WTC11 (cell line): ENCODE measurements at regions not wholly inside any gene's neighbourhood (a gene's known extent, or its start where the extent isn't known, plus 50 kb on each side); places are given as distances from the start of the nearest gene placed in this dataset.

ENCODE experiments used
- ATAC-seq: fragments of 200-7000 bp; cut with Tn5 transposase; 2 replicates; pipeline ENCODE4 v1.10.0; 2021; ENCODE audit warnings: mild to moderate bottlenecking, moderate library complexity
- CTCF ChIA-PET: fragments of 300-600 bp; sonication (Branson Sonifier 250); formaldehyde crosslinking; loops from one replicate; lab custom pipeline; 2021; ENCODE audit warnings: antibody characterized with exemption; lab: Charles Lee
- POLR2A ChIA-PET: fragments of 350-600 bp; sonication (Branson Sonifier 250); formaldehyde crosslinking; loops from one replicate; lab custom pipeline; 2021; ENCODE audit warnings: antibody characterized with exemption; lab: Charles Lee
- DNase-seq: peaks from one replicate; pipeline ENCODE4 v3.0.0; 2021; ENCODE audit warnings: low spot score
- H3K27ac Mint-ChIP-seq: 2 replicates; pipeline ENCODE4 v1.8.0; 2021; ENCODE audit warnings: mixed read lengths
- H3K27me3 Mint-ChIP-seq: 2 replicates; pipeline ENCODE4 v1.8.0; 2021; ENCODE audit warnings: low read depth, mild to moderate bottlenecking, moderate library complexity, mixed read lengths
- H3K36me3 Mint-ChIP-seq: 2 replicates; pipeline ENCODE4 v1.8.0; 2021; ENCODE audit warnings: mixed read lengths
- H3K4me1 Mint-ChIP-seq: 2 replicates; pipeline ENCODE4 v1.8.0; 2022; ENCODE audit warnings: mixed read lengths
- H3K4me3 Mint-ChIP-seq: 2 replicates; pipeline ENCODE4 v1.8.0; 2021; ENCODE audit warnings: mild to moderate bottlenecking, moderate library complexity, mixed read lengths
- H3K9me3 Mint-ChIP-seq: 2 replicates; pipeline ENCODE4 v1.8.0; 2021; ENCODE audit warnings: mixed read lengths
- CREB1 ChIP-seq: sonication (generic); formaldehyde crosslinking; IDR thresholded peaks from 2 replicates; pipeline ENCODE4 v1.8.0; 2023; ENCODE audit warnings: mild to moderate bottlenecking, missing genetic modification reagents
- IRF1 ChIP-seq: sonication (generic); formaldehyde crosslinking; IDR thresholded peaks from 2 replicates; pipeline ENCODE4 v1.8.0; 2023; ENCODE audit warnings: missing genetic modification reagents
- JUN ChIP-seq: sonication (generic); formaldehyde crosslinking; IDR thresholded peaks from 2 replicates; pipeline ENCODE4 v1.8.0; 2023; ENCODE audit warnings: mild to moderate bottlenecking, missing genetic modification reagents
- NFE2L1 ChIP-seq: sonication (generic); formaldehyde crosslinking; IDR thresholded peaks from 2 replicates; pipeline ENCODE4 v1.8.1; 2023; ENCODE audit warnings: missing genetic modification reagents
- NR2C2 ChIP-seq: sonication (generic); formaldehyde crosslinking; IDR thresholded peaks from 2 replicates; pipeline ENCODE4 v1.8.0; 2022; ENCODE audit warnings: mild to moderate bottlenecking, missing genetic modification reagents
- OVOL2 ChIP-seq: fragments of 250-450 bp; sonication (Bioruptor Pico); IDR thresholded peaks from 2 replicates; pipeline ENCODE4 v1.9.0; 2021; ENCODE audit warnings: mild to moderate bottlenecking, borderline replicate concordance
- PRRX2 ChIP-seq: fragments of 250-450 bp; sonication (Bioruptor Pico); IDR thresholded peaks from 2 replicates; pipeline ENCODE4 v1.8.0; 2021; ENCODE audit warnings: mild to moderate bottlenecking
- RELA ChIP-seq: sonication (generic); formaldehyde crosslinking; IDR thresholded peaks from 2 replicates; pipeline ENCODE4 v1.8.1; 2022; ENCODE audit warnings: missing genetic modification reagents, mild to moderate bottlenecking, borderline replicate concordance
- TP53 ChIP-seq: sonication (generic); formaldehyde crosslinking; IDR thresholded peaks from 2 replicates; pipeline ENCODE4 v1.8.1; 2023; ENCODE audit warnings: mild to moderate bottlenecking, missing genetic modification reagents
- ZNF138 ChIP-seq: sonication (generic); formaldehyde crosslinking; conservative IDR thresholded peaks from 2 replicates; pipeline ENCODE4 v1.8.1; 2022; ENCODE audit warnings: mild to moderate bottlenecking, moderate library complexity, missing genetic modification reagents
- ZNF425 ChIP-seq: fragments of 250-450 bp; sonication (Bioruptor Pico); conservative IDR thresholded peaks from 2 replicates; pipeline ENCODE4 v1.9.0; 2021; ENCODE audit warnings: mild to moderate bottlenecking
- TF ChIP-seq, protein P1 (sequence below): sonication (generic); formaldehyde crosslinking; IDR thresholded peaks from 2 replicates; pipeline ENCODE4 v1.8.1; 2023; ENCODE audit warnings: mild to moderate bottlenecking, moderate library complexity, missing genetic modification reagents
- TF ChIP-seq, protein P2 (sequence below): sonication (generic); formaldehyde crosslinking; IDR thresholded peaks from 2 replicates; pipeline ENCODE4 v1.8.1; 2023; ENCODE audit warnings: mild to moderate bottlenecking, missing genetic modification reagents
- TF ChIP-seq, protein P3 (sequence below): sonication (generic); formaldehyde crosslinking; IDR thresholded peaks from 2 replicates; pipeline ENCODE4 v1.8.0; 2022; ENCODE audit warnings: mild to moderate bottlenecking, missing genetic modification reagents
- TF ChIP-seq, protein P4 (sequence below): sonication (generic); formaldehyde crosslinking; IDR thresholded peaks from 2 replicates; pipeline ENCODE4 v1.8.0; 2023; ENCODE audit warnings: missing genetic modification reagents, mild to moderate bottlenecking, borderline replicate concordance

- Mint-ChIP-seq H3K27ac (no peak overlapping the region), H3K4me3 (no peak overlapping the region), H3K4me1 (no peaks in the 10 kb centered on the region), H3K9me3 (no peaks in the 10 kb centered on the region), H3K27me3 (no peaks in the 10 kb centered on the region; the same call in 1 of the 2 replicates), H3K36me3 (no peaks in the 10 kb centered on the region)
- ATAC-seq, result no peak
- TF ChIP-seq, protein P1, sequence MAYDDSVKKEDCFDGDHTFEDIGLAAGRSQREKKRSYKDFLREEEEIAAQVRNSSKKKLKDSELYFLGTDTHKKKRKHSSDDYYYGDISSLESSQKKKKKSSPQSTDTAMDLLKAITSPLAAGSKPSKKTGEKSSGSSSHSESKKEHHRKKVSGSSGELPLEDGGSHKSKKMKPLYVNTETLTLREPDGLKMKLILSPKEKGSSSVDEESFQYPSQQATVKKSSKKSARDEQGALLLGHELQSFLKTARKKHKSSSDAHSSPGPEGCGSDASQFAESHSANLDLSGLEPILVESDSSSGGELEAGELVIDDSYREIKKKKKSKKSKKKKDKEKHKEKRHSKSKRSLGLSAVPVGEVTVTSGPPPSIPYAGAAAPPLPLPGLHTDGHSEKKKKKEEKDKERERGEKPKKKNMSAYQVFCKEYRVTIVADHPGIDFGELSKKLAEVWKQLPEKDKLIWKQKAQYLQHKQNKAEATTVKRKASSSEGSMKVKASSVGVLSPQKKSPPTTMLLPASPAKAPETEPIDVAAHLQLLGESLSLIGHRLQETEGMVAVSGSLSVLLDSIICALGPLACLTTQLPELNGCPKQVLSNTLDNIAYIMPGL, result no peak
- TF ChIP-seq, protein P2, sequence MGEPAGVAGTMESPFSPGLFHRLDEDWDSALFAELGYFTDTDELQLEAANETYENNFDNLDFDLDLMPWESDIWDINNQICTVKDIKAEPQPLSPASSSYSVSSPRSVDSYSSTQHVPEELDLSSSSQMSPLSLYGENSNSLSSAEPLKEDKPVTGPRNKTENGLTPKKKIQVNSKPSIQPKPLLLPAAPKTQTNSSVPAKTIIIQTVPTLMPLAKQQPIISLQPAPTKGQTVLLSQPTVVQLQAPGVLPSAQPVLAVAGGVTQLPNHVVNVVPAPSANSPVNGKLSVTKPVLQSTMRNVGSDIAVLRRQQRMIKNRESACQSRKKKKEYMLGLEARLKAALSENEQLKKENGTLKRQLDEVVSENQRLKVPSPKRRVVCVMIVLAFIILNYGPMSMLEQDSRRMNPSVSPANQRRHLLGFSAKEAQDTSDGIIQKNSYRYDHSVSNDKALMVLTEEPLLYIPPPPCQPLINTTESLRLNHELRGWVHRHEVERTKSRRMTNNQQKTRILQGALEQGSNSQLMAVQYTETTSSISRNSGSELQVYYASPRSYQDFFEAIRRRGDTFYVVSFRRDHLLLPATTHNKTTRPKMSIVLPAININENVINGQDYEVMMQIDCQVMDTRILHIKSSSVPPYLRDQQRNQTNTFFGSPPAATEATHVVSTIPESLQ (CRISPR knock-in tag), result no peak
- TF ChIP-seq PRRX2 (CRISPR knock-in tag) (no peak), NFE2L1 (CRISPR knock-in tag) (no peak), ZNF138 (no peak), JUN (CRISPR knock-in tag) (no peak), NR2C2 (CRISPR knock-in tag) (no peak), OVOL2 (no peak), TP53 (no peak), IRF1 (CRISPR knock-in tag) (no peak), RELA (CRISPR knock-in tag) (no peak), CREB1 (CRISPR knock-in tag) (no peak), ZNF425 (CRISPR knock-in tag) (no peak)
- TF ChIP-seq, protein P3, sequence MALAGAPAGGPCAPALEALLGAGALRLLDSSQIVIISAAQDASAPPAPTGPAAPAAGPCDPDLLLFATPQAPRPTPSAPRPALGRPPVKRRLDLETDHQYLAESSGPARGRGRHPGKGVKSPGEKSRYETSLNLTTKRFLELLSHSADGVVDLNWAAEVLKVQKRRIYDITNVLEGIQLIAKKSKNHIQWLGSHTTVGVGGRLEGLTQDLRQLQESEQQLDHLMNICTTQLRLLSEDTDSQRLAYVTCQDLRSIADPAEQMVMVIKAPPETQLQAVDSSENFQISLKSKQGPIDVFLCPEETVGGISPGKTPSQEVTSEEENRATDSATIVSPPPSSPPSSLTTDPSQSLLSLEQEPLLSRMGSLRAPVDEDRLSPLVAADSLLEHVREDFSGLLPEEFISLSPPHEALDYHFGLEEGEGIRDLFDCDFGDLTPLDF, result no peak
- TF ChIP-seq, protein P4, sequence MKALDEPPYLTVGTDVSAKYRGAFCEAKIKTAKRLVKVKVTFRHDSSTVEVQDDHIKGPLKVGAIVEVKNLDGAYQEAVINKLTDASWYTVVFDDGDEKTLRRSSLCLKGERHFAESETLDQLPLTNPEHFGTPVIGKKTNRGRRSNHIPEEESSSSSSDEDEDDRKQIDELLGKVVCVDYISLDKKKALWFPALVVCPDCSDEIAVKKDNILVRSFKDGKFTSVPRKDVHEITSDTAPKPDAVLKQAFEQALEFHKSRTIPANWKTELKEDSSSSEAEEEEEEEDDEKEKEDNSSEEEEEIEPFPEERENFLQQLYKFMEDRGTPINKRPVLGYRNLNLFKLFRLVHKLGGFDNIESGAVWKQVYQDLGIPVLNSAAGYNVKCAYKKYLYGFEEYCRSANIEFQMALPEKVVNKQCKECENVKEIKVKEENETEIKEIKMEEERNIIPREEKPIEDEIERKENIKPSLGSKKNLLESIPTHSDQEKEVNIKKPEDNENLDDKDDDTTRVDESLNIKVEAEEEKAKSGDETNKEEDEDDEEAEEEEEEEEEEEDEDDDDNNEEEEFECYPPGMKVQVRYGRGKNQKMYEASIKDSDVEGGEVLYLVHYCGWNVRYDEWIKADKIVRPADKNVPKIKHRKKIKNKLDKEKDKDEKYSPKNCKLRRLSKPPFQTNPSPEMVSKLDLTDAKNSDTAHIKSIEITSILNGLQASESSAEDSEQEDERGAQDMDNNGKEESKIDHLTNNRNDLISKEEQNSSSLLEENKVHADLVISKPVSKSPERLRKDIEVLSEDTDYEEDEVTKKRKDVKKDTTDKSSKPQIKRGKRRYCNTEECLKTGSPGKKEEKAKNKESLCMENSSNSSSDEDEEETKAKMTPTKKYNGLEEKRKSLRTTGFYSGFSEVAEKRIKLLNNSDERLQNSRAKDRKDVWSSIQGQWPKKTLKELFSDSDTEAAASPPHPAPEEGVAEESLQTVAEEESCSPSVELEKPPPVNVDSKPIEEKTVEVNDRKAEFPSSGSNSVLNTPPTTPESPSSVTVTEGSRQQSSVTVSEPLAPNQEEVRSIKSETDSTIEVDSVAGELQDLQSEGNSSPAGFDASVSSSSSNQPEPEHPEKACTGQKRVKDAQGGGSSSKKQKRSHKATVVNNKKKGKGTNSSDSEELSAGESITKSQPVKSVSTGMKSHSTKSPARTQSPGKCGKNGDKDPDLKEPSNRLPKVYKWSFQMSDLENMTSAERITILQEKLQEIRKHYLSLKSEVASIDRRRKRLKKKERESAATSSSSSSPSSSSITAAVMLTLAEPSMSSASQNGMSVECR (CRISPR knock-in tag), result no peak
- ChIA-PET CTCF (no interaction called here), POLR2A (no interaction called here)
- DNase-seq, result no peak
These were observed 109.0 kb upstream of the SLC35G4 start for GRCh38 chr18:11500153-11501122.
